GM21515 (cell line): ENCODE measurements at regions not wholly inside any gene's neighbourhood (a gene's known extent, or its start where the extent isn't known, plus 50 kb on each side); places are given as distances from the start of the nearest gene placed in this dataset.
"Not testable (repeated sequence)": the region's sequence is repeated elsewhere in the genome, so short reads cannot be mapped to it uniquely, and the experiment has no call there.

Source experiments
- ATAC-seq: cut with Tn5 transposase; IDR thresholded peaks from one replicate; pipeline ENCODE4 v1.9.1; 2021; ENCODE audit not compliant: unreplicated experiment

DNA sequence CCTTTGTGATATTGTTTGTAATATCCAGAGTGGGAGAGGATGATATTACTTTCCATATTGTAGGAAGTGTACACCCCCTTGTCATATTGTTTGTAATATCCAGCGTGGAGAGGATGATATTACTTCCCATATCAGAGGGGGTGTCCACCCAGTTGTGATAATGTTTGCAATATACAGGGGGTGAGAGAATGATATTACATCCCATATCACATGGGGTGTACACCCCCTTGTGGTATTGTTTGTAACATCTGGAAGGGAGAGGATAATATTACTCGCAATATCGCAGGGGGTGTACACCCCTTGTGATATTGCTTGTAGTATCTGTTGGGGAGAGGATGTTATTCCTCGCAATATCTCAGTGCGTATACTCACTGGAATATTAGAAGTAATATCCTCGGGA, 61.5 kb downstream of the PRSS23 start:
- ATAC-seq: no peak

GRCh38 chr11:86863476-86863875, 63.1 kb downstream of the PRSS23 start:
- ATAC-seq: no peak

DNA sequence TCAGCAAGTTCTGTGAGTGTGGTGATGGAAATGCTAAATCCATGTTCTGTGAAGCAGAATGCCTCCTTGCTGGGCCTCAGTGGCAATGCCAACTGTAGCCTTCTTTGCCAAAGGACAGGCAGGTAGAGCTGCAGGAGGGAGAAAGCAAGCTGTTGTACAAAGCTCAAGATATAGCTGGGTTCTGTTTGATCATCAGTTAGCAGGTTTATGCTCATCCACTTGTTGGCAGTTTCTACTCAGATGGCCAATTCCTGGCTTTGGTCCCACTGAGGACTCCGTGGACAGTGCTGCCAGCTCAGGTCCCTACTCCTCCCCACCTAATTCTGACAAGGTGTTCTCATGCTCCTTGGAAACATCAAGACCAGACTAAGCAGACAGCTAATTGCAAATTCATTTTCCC, 65.1 kb downstream of the PRSS23 start:
- ATAC-seq: no peak

DNA sequence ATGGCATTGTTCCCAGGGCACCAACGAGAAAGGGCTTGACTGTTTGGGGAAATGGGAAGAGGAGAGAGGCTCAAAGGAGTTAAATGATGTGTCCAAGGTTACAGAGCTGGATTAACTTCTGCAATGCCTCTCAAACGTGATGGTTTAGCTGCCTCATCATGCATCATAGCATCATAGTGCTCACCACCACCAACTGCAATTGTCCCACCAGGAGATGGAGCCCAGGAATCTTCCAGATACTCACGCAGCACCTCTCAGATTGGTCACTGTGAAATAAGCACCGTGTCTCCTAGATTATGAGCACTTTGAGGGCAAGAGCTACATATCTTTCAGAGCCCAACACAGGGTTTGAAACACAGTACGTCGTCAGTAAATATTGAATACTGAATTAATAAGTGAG, 69.2 kb downstream of the PRSS23 start:
- ATAC-seq: no peak

DNA sequence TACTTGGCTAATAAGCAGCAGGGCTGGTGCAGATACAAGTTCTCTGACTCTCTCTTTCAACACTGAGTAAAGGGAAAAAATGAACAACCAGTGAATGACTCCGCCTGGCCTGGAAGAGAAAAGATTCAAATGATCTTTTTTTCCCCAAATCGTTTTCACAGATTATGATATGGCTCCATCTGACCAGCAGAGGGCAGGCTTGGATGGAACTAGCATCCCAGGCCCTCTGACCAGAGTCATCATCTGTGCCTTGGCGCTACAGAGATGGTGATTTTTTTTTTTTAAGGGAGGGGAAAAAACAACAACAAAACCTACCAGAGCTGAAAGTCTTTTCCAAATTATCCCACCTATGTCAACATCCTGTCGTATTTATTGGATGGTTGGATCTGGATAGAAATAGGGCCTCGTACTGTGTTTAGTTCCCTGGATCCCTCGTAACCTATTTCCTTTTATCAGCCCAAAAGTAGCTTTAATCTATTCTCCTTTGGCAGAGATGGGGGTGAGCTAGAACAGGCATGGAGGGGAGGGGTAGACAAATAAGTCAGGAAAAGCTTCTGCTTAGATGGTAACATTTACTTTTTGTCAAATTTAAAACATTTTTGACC, 69.7 kb downstream of the PRSS23 start:
- ATAC-seq: peak; percentile 86

DNA sequence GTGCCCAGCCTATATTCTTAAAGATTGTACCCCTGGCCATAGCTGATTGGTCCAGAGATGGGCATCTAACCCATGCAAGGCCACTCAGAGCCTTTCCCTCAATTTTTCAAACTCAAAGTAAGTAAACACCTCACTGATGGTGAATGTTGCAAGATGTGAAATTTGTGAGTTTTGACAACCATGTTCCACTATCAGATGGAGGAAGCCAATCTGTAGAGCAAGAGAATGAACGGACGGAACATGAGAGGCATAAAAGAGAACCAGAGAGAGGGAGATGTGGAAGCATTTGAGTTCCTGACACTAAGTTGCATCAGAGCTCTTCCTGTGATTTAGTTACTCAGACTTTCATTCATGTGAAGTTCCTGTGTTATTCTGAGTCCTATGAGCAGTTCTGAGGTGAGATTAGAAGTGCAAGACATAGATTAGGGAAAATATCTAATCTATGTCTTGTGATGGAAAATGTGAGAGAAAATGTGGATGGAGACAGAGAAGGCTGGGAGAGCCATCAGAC, 73.3 kb downstream of the PRSS23 start:
- ATAC-seq: no peak

GRCh38 chr11:86874304-86875056, 74.1 kb downstream of the PRSS23 start:
- no peak for ATAC-seq

DNA sequence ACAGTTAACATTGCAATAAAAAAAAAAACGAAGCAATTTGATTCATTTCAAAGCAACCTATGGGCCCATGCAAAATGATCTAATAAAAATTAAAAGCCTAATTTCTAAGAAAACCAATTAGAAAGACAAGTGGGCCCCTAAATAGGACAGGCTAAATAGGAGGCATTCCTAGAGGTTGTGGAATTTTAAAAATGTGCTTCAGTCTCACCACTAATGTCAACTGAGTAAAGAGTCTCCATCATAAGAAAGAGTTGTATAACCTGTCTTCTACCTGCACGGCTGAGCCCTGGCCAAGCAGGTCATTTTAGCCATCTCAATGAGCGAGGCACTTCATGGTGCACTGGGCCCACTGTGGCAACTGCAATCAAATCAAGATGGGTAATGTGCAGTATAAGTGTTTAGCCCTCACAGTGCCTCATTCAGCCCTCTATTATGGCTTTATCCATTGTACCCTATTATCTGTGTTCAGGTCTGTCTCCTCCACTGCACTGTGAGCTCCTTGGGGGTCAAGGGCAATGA, 76.4 kb downstream of the PRSS23 start:
- no peak for ATAC-seq

- no peak for ATAC-seq
Observed at GRCh38 chr11:86877503-86877902, 77.2 kb downstream of the PRSS23 start.

DNA sequence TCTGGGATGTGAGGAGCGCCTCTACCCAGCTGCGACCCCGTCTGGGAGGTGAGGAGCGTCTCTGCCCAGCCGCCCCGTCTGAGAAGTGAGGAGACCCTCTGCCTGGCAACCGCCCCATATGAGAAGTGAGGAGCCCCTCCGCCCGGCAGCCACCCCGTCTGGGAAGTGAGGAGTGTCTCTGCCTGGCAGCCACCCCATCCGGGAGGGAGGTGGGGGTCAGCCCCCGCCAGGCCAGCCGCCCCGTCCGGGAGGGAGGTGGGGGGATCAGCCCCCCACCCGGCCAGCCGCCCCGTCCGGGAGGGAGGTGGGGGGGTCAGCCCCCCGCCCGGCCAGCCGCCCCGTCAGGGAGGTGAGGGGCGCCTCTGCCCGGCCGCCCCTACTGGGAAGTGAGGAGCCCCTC, 76.0 kb downstream of the FZD4 start:
- not testable (repeated sequence) for ATAC-seq

GRCh38 chr11:86885311-86885710, 69.9 kb downstream of the FZD4 start:
- ATAC-seq: no peak

DNA sequence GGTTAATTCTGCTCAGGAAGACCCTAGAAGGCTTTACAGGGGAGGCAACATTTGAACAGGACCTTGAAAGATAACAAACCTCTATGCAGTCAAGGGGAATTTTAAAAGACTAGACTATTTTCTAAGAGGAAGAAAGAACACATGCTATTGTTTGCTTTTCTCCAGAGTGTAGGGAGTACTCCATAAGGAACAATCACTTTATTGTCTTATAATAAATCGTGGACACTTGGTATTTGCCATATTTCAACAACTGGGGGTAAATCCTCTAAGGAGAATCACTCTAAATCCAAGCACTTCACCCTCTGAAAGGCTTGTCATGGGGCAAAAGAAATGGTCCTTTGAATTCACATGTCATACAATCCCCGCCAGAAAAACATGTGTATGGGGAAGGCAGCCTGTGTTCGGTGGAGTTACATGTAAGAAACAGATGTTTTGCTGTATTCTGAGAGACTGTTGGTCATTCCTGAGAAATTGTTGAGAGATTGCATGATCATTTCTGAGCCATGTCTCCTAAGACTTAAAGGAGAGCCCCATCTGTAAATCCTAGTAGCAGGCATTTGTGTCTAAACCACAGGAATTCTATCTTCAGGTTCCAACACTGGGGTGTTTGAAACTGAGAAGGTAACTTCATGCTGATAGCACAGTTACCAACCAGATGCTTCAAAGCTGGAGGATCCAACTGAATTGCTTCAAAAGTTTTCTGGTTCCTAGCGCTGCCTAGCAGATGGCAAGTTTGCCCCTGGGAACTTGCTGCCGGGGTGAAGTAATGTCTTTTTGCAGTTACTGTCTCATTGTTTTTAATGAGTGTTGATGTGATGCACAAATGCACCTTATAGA, 66.8 kb downstream of the FZD4 start:
- no peak for ATAC-seq

GRCh38 chr11:86889001-86889341, 66.2 kb downstream of the FZD4 start:
- no peak for ATAC-seq

DNA sequence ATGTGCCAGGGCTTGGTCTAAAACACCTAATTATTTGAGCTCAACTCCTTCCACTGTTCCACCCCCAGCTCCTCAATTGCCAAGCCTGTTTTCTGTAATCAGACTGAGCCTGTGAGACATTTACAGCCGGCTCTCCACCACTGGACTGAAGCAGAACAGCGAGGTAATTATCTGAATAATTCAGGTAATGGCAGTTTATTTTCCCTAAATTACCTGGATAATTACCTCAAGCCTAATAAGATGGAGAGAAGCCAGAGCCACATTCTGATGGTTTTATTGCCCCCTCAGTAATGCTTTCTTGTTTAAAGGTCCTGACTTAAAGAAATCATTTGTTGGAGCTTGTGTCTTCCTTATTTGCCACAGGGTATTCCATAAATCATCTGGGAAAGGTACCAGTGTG, 64.2 kb downstream of the FZD4 start:
- ATAC-seq: no peak

- no peak for ATAC-seq
Observed at GRCh38 chr11:86893235-86893634, 62.0 kb downstream of the FZD4 start.
